OCI-LY3 (cell line): ENCODE measurements at regions not wholly inside any gene's neighbourhood (a gene's known extent, or its start where the extent isn't known, plus 50 kb on each side); places are given as distances from the start of the nearest gene placed in this dataset.

Experiments used
- EZH2phosphoT487 ChIP-seq: fragments of 200-600 bp; shearing (Covaris generic); IDR thresholded peaks from 2 replicates; pipeline ENCODE4 v1.6.1; 2018; ENCODE audit warnings: antibody characterized with exemption, mixed run types, low read depth
- TF ChIP-seq, protein P1 (sequence below): fragments of 200-600, 300-600 bp; sonication (generic); IDR thresholded peaks from 2 replicates; pipeline ENCODE4 v1.5.1; 2014; ENCODE audit warnings: antibody characterized with exemption, low read length, low read depth

DNA sequence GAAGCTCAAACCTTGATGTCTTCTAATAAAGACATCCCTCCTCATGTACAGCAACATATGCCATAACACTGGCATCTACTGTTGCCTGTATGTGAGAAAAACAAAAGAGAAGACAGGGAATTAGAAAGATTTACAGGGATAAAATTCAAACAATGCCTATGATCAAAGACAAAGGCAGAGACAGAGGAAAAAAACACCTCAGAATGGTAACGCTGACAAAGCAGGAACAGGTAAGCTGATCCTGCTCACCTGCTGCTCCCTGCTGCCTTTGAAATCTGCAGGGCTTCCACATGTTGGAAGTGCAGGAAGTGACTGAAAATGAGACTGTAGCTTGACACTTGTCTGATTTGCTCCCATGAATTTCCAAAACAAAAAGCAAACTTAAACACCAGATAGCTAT is 90.2 kb upstream of the DNAJC10 start:
- TF ChIP-seq, protein P1, sequence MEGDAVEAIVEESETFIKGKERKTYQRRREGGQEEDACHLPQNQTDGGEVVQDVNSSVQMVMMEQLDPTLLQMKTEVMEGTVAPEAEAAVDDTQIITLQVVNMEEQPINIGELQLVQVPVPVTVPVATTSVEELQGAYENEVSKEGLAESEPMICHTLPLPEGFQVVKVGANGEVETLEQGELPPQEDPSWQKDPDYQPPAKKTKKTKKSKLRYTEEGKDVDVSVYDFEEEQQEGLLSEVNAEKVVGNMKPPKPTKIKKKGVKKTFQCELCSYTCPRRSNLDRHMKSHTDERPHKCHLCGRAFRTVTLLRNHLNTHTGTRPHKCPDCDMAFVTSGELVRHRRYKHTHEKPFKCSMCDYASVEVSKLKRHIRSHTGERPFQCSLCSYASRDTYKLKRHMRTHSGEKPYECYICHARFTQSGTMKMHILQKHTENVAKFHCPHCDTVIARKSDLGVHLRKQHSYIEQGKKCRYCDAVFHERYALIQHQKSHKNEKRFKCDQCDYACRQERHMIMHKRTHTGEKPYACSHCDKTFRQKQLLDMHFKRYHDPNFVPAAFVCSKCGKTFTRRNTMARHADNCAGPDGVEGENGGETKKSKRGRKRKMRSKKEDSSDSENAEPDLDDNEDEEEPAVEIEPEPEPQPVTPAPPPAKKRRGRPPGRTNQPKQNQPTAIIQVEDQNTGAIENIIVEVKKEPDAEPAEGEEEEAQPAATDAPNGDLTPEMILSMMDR, result no peak
- TF ChIP-seq EZH2phosphoT487, result no peak
